Stomach smooth muscle (tissue), 2 donors: ENCODE measurements at regions not wholly inside any gene's neighbourhood (a gene's known extent, or its start where the extent isn't known, plus 50 kb on each side); places are given as distances from the start of the nearest gene placed in this dataset.

Experiments
- H3K27ac ChIP-seq: one replicate; pipeline ENCODE4 v1.7.0; 2013; ENCODE audit warnings: mild to moderate bottlenecking, low read length, inconsistent platforms
- H3K27me3 ChIP-seq, 2 donors: one replicate each; pipeline ENCODE4 v1.7.0; 2013; ENCODE audit warnings: low read length in 2 of 2; ENCODE audit not compliant: insufficient read depth in 2 of 2, control insufficient read depth in 1 of 2
- H3K36me3 ChIP-seq, 2 donors: one replicate each; pipeline ENCODE4 v1.7.0; 2013; ENCODE audit warnings: low read length in 2 of 2; ENCODE audit not compliant: control insufficient read depth in 2 of 2, insufficient read depth in 2 of 2
- H3K4me1 ChIP-seq: one replicate; pipeline ENCODE4 v1.7.0; 2013; ENCODE audit warnings: low read length; ENCODE audit not compliant: control insufficient read depth, insufficient read depth
- H3K4me3 ChIP-seq, 2 donors: one replicate each; pipeline ENCODE4 v1.7.0; 2013; ENCODE audit warnings: low read length in 2 of 2
- H3K9ac ChIP-seq, 2 donors: one replicate each; pipeline ENCODE4 v1.7.0; 2013; ENCODE audit warnings: low read length in 2 of 2, mild to moderate bottlenecking in 1 of 2
- H3K9me3 ChIP-seq, 2 donors: one replicate each; pipeline ENCODE4 v1.7.0; 2013; ENCODE audit warnings: low read length in 2 of 2; ENCODE audit not compliant: control insufficient read depth in 2 of 2
- donor health status: healthy.
- donor health status: Pancreatic carcinoma.

GRCh38 chr3:81105789-81106488 lies 655.5 kb downstream of the GBE1 start:
- Histone ChIP-seq H3K27ac (no peak overlapping the region), H3K36me3 (no peaks in the 10 kb centered on the region), H3K4me3 (no peak overlapping the region), H3K27me3 (no peaks in the 10 kb centered on the region), H3K4me1 (no peaks in the 10 kb centered on the region), H3K9me3 (no peaks in the 10 kb centered on the region), H3K9ac (no peak overlapping the region)

GRCh38 chr3:81105206-81105605 lies 656.2 kb downstream of the GBE1 start:
- Histone ChIP-seq H3K4me1 (no peaks in the 10 kb centered on the region), H3K36me3 (no peaks in the 10 kb centered on the region), H3K4me3 (no peak overlapping the region), H3K27ac (no peak overlapping the region), H3K27me3 (no peaks in the 10 kb centered on the region), H3K9me3 (no peaks in the 10 kb centered on the region), H3K9ac (no peak overlapping the region)

GRCh38 chr3:81097889-81098288 lies 663.6 kb downstream of the GBE1 start:
- no peak overlapping the region for H3K27ac ChIP-seq
- no peaks in the 10 kb centered on the region for H3K27me3 ChIP-seq
- H3K36me3 ChIP-seq, result no peaks in the 10 kb centered on the region
- H3K9me3 ChIP-seq, result no peaks in the 10 kb centered on the region
- H3K4me3 ChIP-seq, result no peak overlapping the region
- no peak overlapping the region for H3K9ac ChIP-seq
- no peaks in the 10 kb centered on the region for H3K4me1 ChIP-seq

- Histone ChIP-seq H3K36me3 (no peaks in the 10 kb centered on the region), H3K27me3 (no peaks in the 10 kb centered on the region), H3K9ac (no peak overlapping the region), H3K4me3 (no peak overlapping the region), H3K4me1 (no peaks in the 10 kb centered on the region), H3K27ac (no peak overlapping the region), H3K9me3 (no peaks in the 10 kb centered on the region)
Observed at GRCh38 chr3:81095956-81096355, 665.5 kb downstream of the GBE1 start.

- no peaks in the 10 kb centered on the region for H3K4me1 ChIP-seq
- no peak overlapping the region for H3K9ac ChIP-seq
- H3K27ac ChIP-seq, result no peak overlapping the region
- H3K9me3 ChIP-seq, result no peaks in the 10 kb centered on the region
- H3K36me3 ChIP-seq, result no peaks in the 10 kb centered on the region
- H3K4me3 ChIP-seq, result no peak overlapping the region
- no peaks in the 10 kb centered on the region for H3K27me3 ChIP-seq
Observed at GRCh38 chr3:81094986-81095385, 666.5 kb downstream of the GBE1 start.

GRCh38 chr3:81087607-81088006 lies 673.8 kb downstream of the GBE1 start:
- Histone ChIP-seq H3K4me1 (no peaks in the 10 kb centered on the region), H3K27me3 (no peaks in the 10 kb centered on the region), H3K36me3 (no peaks in the 10 kb centered on the region), H3K9ac (no peak overlapping the region), H3K27ac (no peak overlapping the region), H3K9me3 (no peaks in the 10 kb centered on the region), H3K4me3 (no peak overlapping the region)

- no peaks in the 10 kb centered on the region for H3K9me3 ChIP-seq
- no peaks in the 10 kb centered on the region for H3K4me1 ChIP-seq
- no peak overlapping the region for H3K9ac ChIP-seq
- H3K36me3 ChIP-seq, result no peaks in the 10 kb centered on the region
- H3K27ac ChIP-seq, result no peak overlapping the region
- H3K27me3 ChIP-seq, result no peaks in the 10 kb centered on the region
- no peak overlapping the region for H3K4me3 ChIP-seq
Observed at GRCh38 chr3:81086348-81086747, 675.1 kb downstream of the GBE1 start.

GRCh38 chr3:81080608-81081007 lies 680.8 kb downstream of the GBE1 start:
- Histone ChIP-seq H3K36me3 (no peaks in the 10 kb centered on the region), H3K4me3 (no peak overlapping the region), H3K4me1 (no peaks in the 10 kb centered on the region), H3K9me3 (no peaks in the 10 kb centered on the region), H3K9ac (no peak overlapping the region), H3K27me3 (no peaks in the 10 kb centered on the region), H3K27ac (no peak overlapping the region)

- no peaks in the 10 kb centered on the region for H3K27me3 ChIP-seq
- no peak overlapping the region for H3K27ac ChIP-seq
- no peaks in the 10 kb centered on the region for H3K36me3 ChIP-seq
- H3K9ac ChIP-seq, result no peak overlapping the region
- H3K4me3 ChIP-seq, result no peak overlapping the region
- H3K4me1 ChIP-seq, result no peaks in the 10 kb centered on the region
- no peaks in the 10 kb centered on the region for H3K9me3 ChIP-seq
Observed at GRCh38 chr3:81072591-81072990, 688.9 kb downstream of the GBE1 start.

GRCh38 chr3:81068546-81068945 lies 692.9 kb downstream of the GBE1 start:
- Histone ChIP-seq H3K9me3 (peaks cover 0 to 4% of the 10 kb centered on the region in 2 donors), H3K4me3 (no peak overlapping the region), H3K9ac (no peak overlapping the region), H3K27ac (no peak overlapping the region), H3K4me1 (no peaks in the 10 kb centered on the region), H3K36me3 (no peaks in the 10 kb centered on the region), H3K27me3 (no peaks in the 10 kb centered on the region)

GRCh38 chr3:81063896-81064295 lies 697.5 kb downstream of the GBE1 start:
- no peak overlapping the region for H3K4me3 ChIP-seq
- no peak overlapping the region for H3K9ac ChIP-seq
- no peaks in the 10 kb centered on the region for H3K4me1 ChIP-seq
- peaks cover 0 to 4% of the 10 kb centered on the region in 2 donors for H3K9me3 ChIP-seq
- no peaks in the 10 kb centered on the region for H3K36me3 ChIP-seq
- H3K27me3 ChIP-seq, result no peaks in the 10 kb centered on the region
- H3K27ac ChIP-seq, result no peak overlapping the region
